ENCODE measurements at regions not wholly inside any gene's neighbourhood (a gene's known extent, or its start where the extent isn't known, plus 50 kb on each side); places are given as distances from the start of the nearest gene placed in this dataset.
"Not testable (repeated sequence)": the region's sequence is repeated elsewhere in the genome, so short reads cannot be mapped to it uniquely, and the experiment has no call there.

GRCh38 chr14:105701456-105702274 is 175.3 kb downstream of the TMEM121 start:
- 58% methylated on average over 4 of the region's 4 CpGs for WGBS
- DNase-seq (ENCODE audit: low spot score) = no peak
- Histone ChIP-seq H3K36me3 (ENCODE audit: control insufficient read depth in 4 of 4, insufficient read depth in 3 of 4, low read depth in 1 of 4, low read length in 3 of 4) (no peaks in the 10 kb centered on the region), H3K27ac (ENCODE audit: low read depth in 1 of 2, low read length in 2 of 2) (no peak overlapping the region), H3K9ac (ENCODE audit: low read depth in 1 of 2, low read length in 2 of 2) (no peak overlapping the region), H3K4me3 (ENCODE audit: low read depth in 1 of 3, low read length in 3 of 3) (no peak overlapping the region), H3K4me1 (ENCODE audit: control insufficient read depth in 4 of 4, insufficient read depth in 4 of 4, low read length in 3 of 4) (peaks cover 0 to 4% (median 0%) of the 10 kb centered on the region in 4 donors), H3K27me3 (ENCODE audit: control insufficient read depth in 4 of 4, insufficient read depth in 4 of 4, low read length in 3 of 4) (no peaks in the 10 kb centered on the region), H3K9me3 (ENCODE audit: control insufficient read depth in 4 of 4, low read length in 3 of 4) (no peaks in the 10 kb centered on the region)
- no peak for TF ChIP-seq GABPA (IDR thresholded peaks at IDR 0.05 in 1 of 2, conservative IDR thresholded peaks at IDR 0.05 in 1 of 2)
- TF ChIP-seq HNF4A (conservative IDR thresholded peaks at IDR 0.05) = peak in 1 of 2 donors; percentile 33

- no peak overlapping the region for H3K27ac ChIP-seq (ENCODE audit: low read depth in 1 of 2, low read length in 2 of 2)
- H3K4me1 ChIP-seq (ENCODE audit: control insufficient read depth in 4 of 4, insufficient read depth in 4 of 4, low read length in 3 of 4) = peaks cover 0 to 4% (median 0%) of the 10 kb centered on the region in 4 donors
- 63% methylated on average over 2 of the region's 2 CpGs for WGBS
- no peaks in the 10 kb centered on the region for H3K36me3 ChIP-seq (ENCODE audit: control insufficient read depth in 4 of 4, insufficient read depth in 3 of 4, low read depth in 1 of 4, low read length in 3 of 4)
- no peaks in the 10 kb centered on the region for H3K9me3 ChIP-seq (ENCODE audit: control insufficient read depth in 4 of 4, low read length in 3 of 4)
- TF ChIP-seq NR2F2 (IDR thresholded peaks at IDR 0.05) (no peak), RXRA (IDR thresholded peaks at IDR 0.05) (peak in 1 of 2 donors; percentile 84), HNF4A (conservative IDR thresholded peaks at IDR 0.05) (peak; percentile 70 to 95), FOXA1 (IDR thresholded peaks at IDR 0.05) (no peak), EGR1 (IDR thresholded peaks at IDR 0.05; ENCODE audit: low read depth in 2 of 2) (no peak), CTCF (IDR thresholded peaks at IDR 0.05; ENCODE audit: low read depth, low read length, missing input control) (no peak)
- DNase-seq (ENCODE audit: low spot score) = no peak
- no peak overlapping the region for H3K4me3 ChIP-seq (ENCODE audit: low read depth in 1 of 3, low read length in 3 of 3)
- no peaks in the 10 kb centered on the region for H3K27me3 ChIP-seq (ENCODE audit: control insufficient read depth in 4 of 4, insufficient read depth in 4 of 4, low read length in 3 of 4)
- no peak overlapping the region for H3K9ac ChIP-seq (ENCODE audit: low read depth in 1 of 2, low read length in 2 of 2)
Observed at GRCh38 chr14:105702275-105702817, 176.0 kb downstream of the TMEM121 start.

- not testable (repeated sequence) for H3K27ac ChIP-seq (ENCODE audit: low read depth in 1 of 2, low read length in 2 of 2); H3K9ac ChIP-seq (ENCODE audit: low read depth in 1 of 2, low read length in 2 of 2); H3K9me3 ChIP-seq (ENCODE audit: control insufficient read depth in 4 of 4, low read length in 3 of 4); DNase-seq (ENCODE audit: low spot score); H3K27me3 ChIP-seq (ENCODE audit: control insufficient read depth in 4 of 4, insufficient read depth in 4 of 4, low read length in 3 of 4); H3K4me1 ChIP-seq (ENCODE audit: control insufficient read depth in 4 of 4, insufficient read depth in 4 of 4, low read length in 3 of 4); H3K36me3 ChIP-seq (ENCODE audit: control insufficient read depth in 4 of 4, insufficient read depth in 3 of 4, low read depth in 1 of 4, low read length in 3 of 4); H3K4me3 ChIP-seq (ENCODE audit: low read depth in 1 of 3, low read length in 3 of 3)
- WGBS = 69% methylated on average over 6 of the region's 8 CpGs
Observed at GRCh38 chr14:105703044-105703665, 176.8 kb downstream of the TMEM121 start.

- H3K27ac ChIP-seq (ENCODE audit: low read depth in 1 of 2, low read length in 2 of 2); H3K4me1 ChIP-seq (ENCODE audit: control insufficient read depth in 4 of 4, insufficient read depth in 4 of 4, low read length in 3 of 4); H3K9ac ChIP-seq (ENCODE audit: low read depth in 1 of 2, low read length in 2 of 2); H3K4me3 ChIP-seq (ENCODE audit: low read depth in 1 of 3, low read length in 3 of 3); H3K27me3 ChIP-seq (ENCODE audit: control insufficient read depth in 4 of 4, insufficient read depth in 4 of 4, low read length in 3 of 4); H3K9me3 ChIP-seq (ENCODE audit: control insufficient read depth in 4 of 4, low read length in 3 of 4); DNase-seq (ENCODE audit: low spot score); H3K36me3 ChIP-seq (ENCODE audit: control insufficient read depth in 4 of 4, insufficient read depth in 3 of 4, low read depth in 1 of 4, low read length in 3 of 4): not testable (repeated sequence)
- 91% methylated on average over 8 of the region's 10 CpGs for WGBS
Observed at GRCh38 chr14:105704091-105704490, 177.7 kb downstream of the TMEM121 start.

GRCh38 chr14:105704492-105704891 is 178.1 kb downstream of the TMEM121 start:
- H3K27me3 ChIP-seq (ENCODE audit: control insufficient read depth in 4 of 4, insufficient read depth in 4 of 4, low read length in 3 of 4); H3K9me3 ChIP-seq (ENCODE audit: control insufficient read depth in 4 of 4, low read length in 3 of 4); H3K4me3 ChIP-seq (ENCODE audit: low read depth in 1 of 3, low read length in 3 of 3); H3K9ac ChIP-seq (ENCODE audit: low read depth in 1 of 2, low read length in 2 of 2); H3K36me3 ChIP-seq (ENCODE audit: control insufficient read depth in 4 of 4, insufficient read depth in 3 of 4, low read depth in 1 of 4, low read length in 3 of 4); H3K27ac ChIP-seq (ENCODE audit: low read depth in 1 of 2, low read length in 2 of 2); H3K4me1 ChIP-seq (ENCODE audit: control insufficient read depth in 4 of 4, insufficient read depth in 4 of 4, low read length in 3 of 4); DNase-seq (ENCODE audit: low spot score): not testable (repeated sequence)
- 86% methylated on average over 4 of the region's 10 CpGs for WGBS

GRCh38 chr14:105705512-105705861 is 179.1 kb downstream of the TMEM121 start:
- 84% methylated on average over 4 of the region's 4 CpGs for WGBS
- H3K9me3 ChIP-seq (ENCODE audit: control insufficient read depth in 4 of 4, low read length in 3 of 4); DNase-seq (ENCODE audit: low spot score); H3K27me3 ChIP-seq (ENCODE audit: control insufficient read depth in 4 of 4, insufficient read depth in 4 of 4, low read length in 3 of 4); H3K36me3 ChIP-seq (ENCODE audit: control insufficient read depth in 4 of 4, insufficient read depth in 3 of 4, low read depth in 1 of 4, low read length in 3 of 4); H3K9ac ChIP-seq (ENCODE audit: low read depth in 1 of 2, low read length in 2 of 2); H3K4me3 ChIP-seq (ENCODE audit: low read depth in 1 of 3, low read length in 3 of 3); H3K4me1 ChIP-seq (ENCODE audit: control insufficient read depth in 4 of 4, insufficient read depth in 4 of 4, low read length in 3 of 4); H3K27ac ChIP-seq (ENCODE audit: low read depth in 1 of 2, low read length in 2 of 2): not testable (repeated sequence)
